GM12872 (cell line): ENCODE measurements at regions not wholly inside any gene's neighbourhood (a gene's known extent, or its start where the extent isn't known, plus 50 kb on each side); places are given as distances from the start of the nearest gene placed in this dataset.

Experiments used
- CTCF ChIP-seq: IDR thresholded peaks from 3 replicates; pipeline ENCODE4 v1.5.1; 2011; ENCODE audit warnings: low read depth, mild to moderate bottlenecking, low read length, moderate library complexity; ENCODE audit not compliant: insufficient read depth

GRCh38 chr13:31869582-31869981 is 130.3 kb downstream of the RXFP2 start:
- TF ChIP-seq CTCF, result no peak

GRCh38 chr13:31870511-31870910 is 131.2 kb downstream of the RXFP2 start:
- no peak for TF ChIP-seq CTCF

GRCh38 chr13:31873145-31873544 is 133.8 kb downstream of the RXFP2 start:
- TF ChIP-seq CTCF, result no peak

- TF ChIP-seq CTCF, result no peak
Measured at GRCh38 chr13:31875134-31875533, 135.8 kb downstream of the RXFP2 start.

- TF ChIP-seq CTCF, result no peak
Measured at GRCh38 chr13:31878052-31878451, 138.7 kb downstream of the RXFP2 start.

- TF ChIP-seq CTCF, result no peak
Measured at GRCh38 chr13:31878495-31878894, 139.2 kb downstream of the RXFP2 start.

- TF ChIP-seq CTCF, result no peak
Measured at GRCh38 chr13:31878955-31879354, 139.6 kb downstream of the RXFP2 start.
